PC-3 (cell line): ENCODE measurements at regions not wholly inside any gene's neighbourhood (a gene's known extent, or its start where the extent isn't known, plus 50 kb on each side); places are given as distances from the start of the nearest gene placed in this dataset.

Experiments
- CTCF ChIP-seq: fragments of 300-600 bp; sonication (generic); conservative IDR thresholded peaks from 2 replicates; pipeline ENCODE4 v1.5.1; 2017; ENCODE audit warnings: antibody characterized with exemption, low read depth, mild to moderate bottlenecking, low read length
- EZH2 ChIP-seq: fragments of 300-600 bp; sonication (generic); IDR thresholded peaks from one replicate; pipeline ENCODE4 v1.6.1; 2017; ENCODE audit warnings: antibody characterized with exemption, mild to moderate bottlenecking, low read length; ENCODE audit not compliant: unreplicated experiment
- EZH2phosphoT487 ChIP-seq: fragments of 300-600 bp; sonication (generic); IDR thresholded peaks from 2 replicates; pipeline ENCODE4 v1.6.1; 2018; ENCODE audit warnings: mild to moderate bottlenecking, antibody characterized with exemption, low read length, borderline replicate concordance

- TF ChIP-seq CTCF: no peak
- TF ChIP-seq EZH2phosphoT487: no peak
- no peak for TF ChIP-seq EZH2
Measured at GRCh38 chr1:183739741-183740271, 65.1 kb upstream of the RGL1 start.
